Omental fat pad (tissue), 3 donors: ENCODE measurements at regions not wholly inside any gene's neighbourhood (a gene's known extent, or its start where the extent isn't known, plus 50 kb on each side); places are given as distances from the start of the nearest gene placed in this dataset.
"Not testable (repeated sequence)": the region's sequence is repeated elsewhere in the genome, so short reads cannot be mapped to it uniquely, and the experiment has no call there.

Experiments used
- ATAC-seq: fragments of 150-250 bp; one replicate; pipeline ENCODE4 v1.9.1; 2016; ENCODE audit warnings: mild to moderate bottlenecking, moderate library complexity; ENCODE audit not compliant: low FRiP score
- DNase-seq: peaks from one replicate; pipeline ENCODE4 v3.0.0-alpha.2; 2019; ENCODE audit warnings: low spot score
- TF ChIP-seq, protein P1 (sequence below), 3 donors: fragments of 450-650 bp; IDR thresholded peaks; one replicate each; pipeline ENCODE4 v1.5.1; 2016 to 2017; ENCODE audit warnings: antibody characterized with exemption in 3 of 3, mild to moderate bottlenecking in 3 of 3, moderate library complexity in 2 of 3

DNA sequence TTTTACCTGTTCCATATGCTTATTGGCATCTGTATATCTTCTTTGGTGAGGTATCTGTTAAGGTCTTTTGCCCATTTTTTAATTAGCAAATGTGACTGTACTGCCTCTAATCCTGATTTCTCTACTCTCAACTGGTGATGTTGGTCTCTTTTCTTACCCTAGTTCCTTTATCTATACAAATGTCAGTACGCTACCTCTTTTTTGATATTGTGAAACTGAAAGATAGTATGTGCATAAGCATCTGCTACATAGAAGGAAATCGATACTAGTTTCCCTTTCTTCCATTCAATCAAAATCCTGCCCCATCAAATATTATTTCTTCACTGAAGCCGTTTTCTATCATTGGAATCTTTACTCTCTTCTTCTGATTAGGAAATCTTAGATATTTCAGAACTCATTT lies 194.9 kb upstream of the SPOPL start:
- DNase-seq (no peak), ATAC-seq (no peak)
- TF ChIP-seq, protein P1, sequence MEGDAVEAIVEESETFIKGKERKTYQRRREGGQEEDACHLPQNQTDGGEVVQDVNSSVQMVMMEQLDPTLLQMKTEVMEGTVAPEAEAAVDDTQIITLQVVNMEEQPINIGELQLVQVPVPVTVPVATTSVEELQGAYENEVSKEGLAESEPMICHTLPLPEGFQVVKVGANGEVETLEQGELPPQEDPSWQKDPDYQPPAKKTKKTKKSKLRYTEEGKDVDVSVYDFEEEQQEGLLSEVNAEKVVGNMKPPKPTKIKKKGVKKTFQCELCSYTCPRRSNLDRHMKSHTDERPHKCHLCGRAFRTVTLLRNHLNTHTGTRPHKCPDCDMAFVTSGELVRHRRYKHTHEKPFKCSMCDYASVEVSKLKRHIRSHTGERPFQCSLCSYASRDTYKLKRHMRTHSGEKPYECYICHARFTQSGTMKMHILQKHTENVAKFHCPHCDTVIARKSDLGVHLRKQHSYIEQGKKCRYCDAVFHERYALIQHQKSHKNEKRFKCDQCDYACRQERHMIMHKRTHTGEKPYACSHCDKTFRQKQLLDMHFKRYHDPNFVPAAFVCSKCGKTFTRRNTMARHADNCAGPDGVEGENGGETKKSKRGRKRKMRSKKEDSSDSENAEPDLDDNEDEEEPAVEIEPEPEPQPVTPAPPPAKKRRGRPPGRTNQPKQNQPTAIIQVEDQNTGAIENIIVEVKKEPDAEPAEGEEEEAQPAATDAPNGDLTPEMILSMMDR (IDR thresholded peaks at IDR 0.05), result no peak

DNA sequence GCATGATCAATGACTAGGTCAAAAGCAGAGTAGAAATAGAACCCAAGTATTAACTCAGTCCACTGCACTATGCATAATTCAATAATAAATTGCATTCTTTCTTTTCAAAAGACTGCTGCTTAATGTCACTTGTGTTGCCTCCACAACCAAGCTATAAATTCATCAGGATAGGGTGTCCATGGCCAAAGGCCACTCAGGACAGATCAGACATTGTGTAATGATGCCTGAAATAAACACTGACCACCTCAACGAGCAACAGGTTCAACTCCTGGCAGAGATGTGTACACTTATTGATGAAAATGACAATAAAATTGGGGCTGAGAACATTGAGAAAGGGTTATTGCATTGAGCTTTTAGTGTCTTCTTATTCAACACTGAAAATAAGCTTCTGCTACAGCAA lies 194.5 kb upstream of the SPOPL start:
- no peak for DNase-seq
- TF ChIP-seq, protein P1 (IDR thresholded peaks at IDR 0.05), result no peak
- no peak for ATAC-seq

DNA sequence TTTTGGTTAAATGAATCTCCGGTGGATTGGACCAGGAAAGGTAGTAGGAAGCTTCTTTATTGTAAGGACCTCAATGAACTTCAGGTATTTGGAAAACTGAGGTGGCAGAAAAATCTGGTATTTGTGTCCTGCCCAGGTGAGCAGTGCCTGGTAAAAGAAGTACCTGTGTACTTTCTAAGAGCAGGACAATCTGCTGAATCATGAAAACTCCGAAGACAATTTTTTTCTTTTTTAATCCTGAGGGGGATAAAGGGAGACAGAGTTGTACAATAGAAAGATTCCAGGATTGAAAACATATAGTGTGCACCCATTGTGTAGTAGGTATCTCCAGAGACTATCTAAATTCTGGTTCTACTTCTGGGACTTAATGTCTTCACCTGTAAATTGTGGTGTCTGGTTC lies 191.8 kb upstream of the SPOPL start:
- DNase-seq (no peak), ATAC-seq (no peak)
- TF ChIP-seq, protein P1 (IDR thresholded peaks at IDR 0.05), result no peak

DNA sequence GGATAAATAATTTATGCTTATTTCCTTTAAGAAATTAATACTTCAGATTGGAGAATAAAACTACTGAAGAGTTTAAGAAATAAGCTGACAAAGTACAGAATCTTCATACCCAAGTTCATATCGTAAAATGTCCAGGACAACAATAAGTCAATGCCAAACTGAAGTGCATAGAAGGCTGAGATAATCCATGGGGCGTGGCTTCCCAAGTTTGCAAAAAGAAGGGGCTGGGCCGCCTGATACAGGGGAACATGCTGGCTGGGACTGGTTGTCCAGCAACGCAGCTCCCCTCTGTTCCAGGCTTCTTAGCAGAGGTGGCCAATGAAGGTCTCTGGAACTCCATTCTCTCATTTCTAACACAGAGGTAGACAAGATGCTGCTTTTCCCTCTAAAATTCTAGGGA lies 189.5 kb upstream of the SPOPL start:
- ATAC-seq, result no peak
- TF ChIP-seq, protein P1 (IDR thresholded peaks at IDR 0.05), result no peak
- no peak for DNase-seq

DNA sequence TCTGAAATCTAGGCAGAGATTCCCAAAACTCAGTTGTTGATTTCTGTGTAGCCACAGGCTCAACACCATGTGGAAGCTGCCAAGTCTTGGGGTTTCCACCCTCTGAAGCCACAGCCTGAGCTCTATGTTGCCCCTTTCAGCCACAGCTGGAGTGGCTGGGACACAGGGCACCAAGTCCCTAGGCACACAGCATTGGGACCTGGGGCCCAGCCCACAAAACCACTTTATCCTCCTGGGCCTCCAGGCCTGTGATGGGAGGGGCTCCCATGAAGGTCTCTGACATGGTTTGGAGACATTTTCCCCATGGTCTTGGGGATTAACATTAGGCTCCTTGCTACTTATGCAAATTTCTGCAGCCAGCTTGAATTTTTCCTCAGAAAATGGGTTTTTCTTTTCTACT lies 186.0 kb upstream of the SPOPL start:
- DNase-seq, ATAC-seq: not testable (repeated sequence)

DNA sequence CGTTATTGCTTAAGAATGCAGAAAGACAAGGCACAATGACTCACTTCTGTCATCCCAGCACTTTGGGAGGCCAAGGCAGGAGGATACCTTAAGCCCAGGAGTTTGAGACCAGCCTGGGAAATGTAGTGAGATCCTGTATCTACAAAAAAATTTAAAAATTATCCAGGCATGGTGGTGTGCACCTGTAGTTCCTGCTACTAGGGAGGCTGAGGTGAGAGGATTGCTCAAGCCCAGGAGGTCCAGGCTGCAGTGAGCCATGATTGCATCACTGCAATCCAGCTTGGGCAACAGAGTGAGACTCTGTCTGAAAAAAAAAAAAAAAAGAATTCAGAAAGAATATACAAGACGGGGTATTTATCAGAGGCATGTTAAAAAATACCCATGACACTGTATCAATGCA lies 182.0 kb upstream of the SPOPL start:
- DNase-seq, result no peak
- no peak for ATAC-seq
- TF ChIP-seq, protein P1 (IDR thresholded peaks at IDR 0.05), result no peak

DNA sequence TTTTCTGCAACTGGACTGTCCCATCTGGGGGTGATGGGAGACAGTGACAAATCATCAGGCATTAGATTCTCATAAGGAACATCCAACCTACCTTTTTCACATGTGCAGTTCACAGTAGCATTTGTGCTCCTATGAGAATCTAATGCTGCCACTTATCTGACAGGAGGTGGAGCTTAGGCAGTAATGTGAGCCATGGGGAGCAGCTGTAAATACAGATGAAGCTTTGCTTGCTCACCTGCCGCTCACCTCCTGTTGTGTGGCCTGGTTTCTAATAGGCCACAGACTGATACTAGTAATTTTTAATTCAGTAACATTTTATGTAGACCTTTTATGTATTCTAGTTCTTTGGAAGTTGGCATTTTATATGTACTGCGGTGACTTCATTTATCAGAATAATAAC lies 180.1 kb upstream of the SPOPL start:
- TF ChIP-seq, protein P1 (IDR thresholded peaks at IDR 0.05), result no peak
- ATAC-seq (no peak), DNase-seq (no peak)
